HG02970 (cell line): ENCODE measurements at regions not wholly inside any gene's neighbourhood (a gene's known extent, or its start where the extent isn't known, plus 50 kb on each side); places are given as distances from the start of the nearest gene placed in this dataset.

Source experiments
- ATAC-seq: cut with Tn5 transposase; IDR thresholded peaks from one replicate; pipeline ENCODE4 v1.9.1; 2021; ENCODE audit warnings: mild to moderate bottlenecking, moderate library complexity, moderate number of reproducible peaks; ENCODE audit not compliant: unreplicated experiment, low FRiP score

- no peak for ATAC-seq
These were observed 240.5 kb upstream of the MYT1L start for GRCh38 chr2:2571301-2572150.

- no peak for ATAC-seq
These were observed 239.8 kb upstream of the MYT1L start for GRCh38 chr2:2570871-2571270.

GRCh38 chr2:2570360-2570759, 239.3 kb upstream of the MYT1L start:
- ATAC-seq = no peak

GRCh38 chr2:2569836-2570235, 238.8 kb upstream of the MYT1L start:
- ATAC-seq = no peak

GRCh38 chr2:2569306-2569705, 238.2 kb upstream of the MYT1L start:
- ATAC-seq = no peak

GRCh38 chr2:2568411-2568810, 237.3 kb upstream of the MYT1L start:
- no peak for ATAC-seq

GRCh38 chr2:2567776-2568175, 236.7 kb upstream of the MYT1L start:
- ATAC-seq = no peak

- ATAC-seq = no peak
These were observed 235.6 kb upstream of the MYT1L start for GRCh38 chr2:2566396-2567323.

- no peak for ATAC-seq
These were observed 234.6 kb upstream of the MYT1L start for GRCh38 chr2:2565671-2566070.

- no peak for ATAC-seq
These were observed 233.4 kb upstream of the MYT1L start for GRCh38 chr2:2564300-2565078.

GRCh38 chr2:2563309-2563860, 232.3 kb upstream of the MYT1L start:
- ATAC-seq = no peak

- no peak for ATAC-seq
These were observed 231.8 kb upstream of the MYT1L start for GRCh38 chr2:2562867-2563266.

- ATAC-seq = no peak
These were observed 230.4 kb upstream of the MYT1L start for GRCh38 chr2:2561346-2562095.

GRCh38 chr2:2560374-2561015, 229.4 kb upstream of the MYT1L start:
- ATAC-seq = no peak

GRCh38 chr2:2558476-2558875, 227.4 kb upstream of the MYT1L start:
- no peak for ATAC-seq

- ATAC-seq = no peak
These were observed 226.4 kb upstream of the MYT1L start for GRCh38 chr2:2557475-2557874.

GRCh38 chr2:2550856-2551255, 219.8 kb upstream of the MYT1L start:
- ATAC-seq = no peak

- no peak for ATAC-seq
These were observed 216.8 kb upstream of the MYT1L start for GRCh38 chr2:2547911-2548310.

- no peak for ATAC-seq
These were observed 216.4 kb upstream of the MYT1L start for GRCh38 chr2:2547451-2547850.
